ENCODE measurements at regions not wholly inside any gene's neighbourhood (a gene's known extent, or its start where the extent isn't known, plus 50 kb on each side); places are given as distances from the start of the nearest gene placed in this dataset.
"Not testable (repeated sequence)": the region's sequence is repeated elsewhere in the genome, so short reads cannot be mapped to it uniquely, and the experiment has no call there.

GRCh38 chr6:74715355-74716085 is 490.3 kb downstream of the COL12A1 start:
- ATAC-seq (no peak), DNase-seq (no peak)

- ATAC-seq (no peak), DNase-seq (no peak)
Observed at GRCh38 chr6:74713941-74714340, 491.9 kb downstream of the COL12A1 start.

- ATAC-seq: no peak
- DNase-seq: no peak
Observed at GRCh38 chr6:74705451-74705850, 500.4 kb downstream of the COL12A1 start.

GRCh38 chr6:74704540-74704939 is 501.3 kb downstream of the COL12A1 start:
- not testable (repeated sequence) for ATAC-seq, DNase-seq

- ATAC-seq: no peak
- no peak for DNase-seq
Observed at GRCh38 chr6:74690365-74690764, 515.5 kb downstream of the COL12A1 start.

- no peak for ATAC-seq
- no peak for DNase-seq
Observed at GRCh38 chr6:74689601-74690000, 516.3 kb downstream of the COL12A1 start.

- no peak for DNase-seq
- no peak for ATAC-seq
Observed at GRCh38 chr6:74677463-74677862, 528.4 kb downstream of the COL12A1 start.

- DNase-seq: no peak
- ATAC-seq: no peak
Observed at GRCh38 chr6:74676906-74677305, 528.9 kb downstream of the COL12A1 start.

GRCh38 chr6:74674377-74674776 is 531.5 kb downstream of the COL12A1 start:
- DNase-seq: no peak
- ATAC-seq: no peak

- no peak for ATAC-seq
- no peak for DNase-seq
Observed at GRCh38 chr6:74671558-74672025, 534.3 kb downstream of the COL12A1 start.

- ATAC-seq (no peak), DNase-seq (no peak)
Observed at GRCh38 chr6:74658391-74658790, 547.5 kb downstream of the COL12A1 start.

GRCh38 chr6:74657931-74658330 is 547.9 kb downstream of the COL12A1 start:
- ATAC-seq (no peak), DNase-seq (no peak)

- ATAC-seq (no peak), DNase-seq (no peak)
Observed at GRCh38 chr6:74657011-74657410, 548.8 kb downstream of the COL12A1 start.

GRCh38 chr6:74656453-74656852 is 549.4 kb downstream of the COL12A1 start:
- ATAC-seq: no peak
- no peak for DNase-seq

GRCh38 chr6:74654296-74654695 is 551.6 kb downstream of the COL12A1 start:
- ATAC-seq: no peak

GRCh38 chr6:74651948-74652842 is 553.7 kb downstream of the COL12A1 start:
- ATAC-seq: no peak
- no peak for DNase-seq

More at GRCh38 chr6:74654296-74654695, 551.6 kb downstream of the COL12A1 start:
- DNase-seq: no peak

- DNase-seq (no peak), ATAC-seq (no peak)
Observed at GRCh38 chr6:74650668-74651067, 555.2 kb downstream of the COL12A1 start.

- DNase-seq (no peak), ATAC-seq (no peak)
Observed at GRCh38 chr6:74646461-74646860, 559.4 kb downstream of the COL12A1 start.

GRCh38 chr6:74645108-74645849 is 560.6 kb downstream of the COL12A1 start:
- DNase-seq: no peak
- ATAC-seq: no peak

- ATAC-seq: no peak
Observed at GRCh38 chr6:74642101-74642500, 563.8 kb downstream of the COL12A1 start.

GRCh38 chr6:74638412-74638811 is 567.4 kb downstream of the COL12A1 start:
- ATAC-seq (no peak), DNase-seq (no peak)

More at GRCh38 chr6:74642101-74642500, 563.8 kb downstream of the COL12A1 start:
- no peak for DNase-seq

- no peak for ATAC-seq
- no peak for DNase-seq
Observed at GRCh38 chr6:74632196-74632875, 573.5 kb downstream of the COL12A1 start.

Measured in stimulated activated naive CD8-positive, alpha-beta T cell treated with anti-CD3 and anti-CD28 coated beads, Interleukin-15, Interleukin-2, amounts not matched to agents 100 U/mL and 50 U/mL, for 24 hours (primary cell).